Stimulated activated CD4-positive, alpha-beta T cell treated with anti-CD3 and anti-CD28 coated beads, Interleukin-2, amount 100 ng/mL, for 24 hours (primary cell): ENCODE measurements at regions not wholly inside any gene's neighbourhood (a gene's known extent, or its start where the extent isn't known, plus 50 kb on each side); places are given as distances from the start of the nearest gene placed in this dataset.

Experiments
- DNase-seq, 2 donors: peaks; one replicate each; pipeline ENCODE4 v3.0.0-alpha.2; 2020

GRCh38 chr13:22569811-22570210 is 611.0 kb upstream of the SGCG start:
- DNase-seq: no peak

DNA sequence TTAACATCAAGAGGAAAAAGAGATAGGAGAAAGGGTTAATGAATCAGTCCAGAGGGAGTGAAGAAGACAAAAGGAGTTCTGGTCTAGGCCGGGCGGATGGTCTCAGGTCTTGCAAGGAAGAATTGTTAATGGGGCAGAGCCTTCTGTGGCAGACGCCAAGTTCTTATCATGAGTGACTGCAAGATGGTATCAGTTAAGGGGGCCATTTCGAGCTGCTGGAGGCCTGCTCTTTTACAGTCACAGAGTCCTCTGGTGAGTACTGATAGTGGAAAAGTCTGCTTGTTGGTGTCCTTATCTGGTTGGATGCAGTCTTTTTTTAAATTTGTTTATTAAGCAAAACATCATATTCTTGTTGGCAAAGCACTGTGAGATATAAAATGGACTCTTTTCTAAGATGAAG is 590.9 kb upstream of the SGCG start:
- DNase-seq: no peak

DNA sequence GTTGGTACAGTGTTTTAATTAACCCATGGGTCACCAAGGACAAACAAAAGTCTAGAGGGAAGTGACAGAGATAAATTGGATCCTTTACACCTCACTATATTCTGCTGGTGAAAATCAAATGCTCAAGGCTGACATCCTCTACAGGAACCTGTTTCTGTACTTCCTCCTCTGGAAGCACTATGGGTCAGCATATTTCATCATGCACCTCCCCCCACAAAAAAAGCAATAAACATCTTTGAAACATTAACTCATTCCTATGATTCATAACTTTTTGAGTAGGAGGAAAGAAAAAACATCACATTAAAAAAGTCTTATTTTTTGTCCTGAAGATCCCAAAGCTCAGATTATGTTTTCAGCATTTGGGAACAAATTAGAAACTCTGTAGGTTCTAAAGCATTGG is 588.3 kb upstream of the SGCG start:
- DNase-seq: no peak

DNA sequence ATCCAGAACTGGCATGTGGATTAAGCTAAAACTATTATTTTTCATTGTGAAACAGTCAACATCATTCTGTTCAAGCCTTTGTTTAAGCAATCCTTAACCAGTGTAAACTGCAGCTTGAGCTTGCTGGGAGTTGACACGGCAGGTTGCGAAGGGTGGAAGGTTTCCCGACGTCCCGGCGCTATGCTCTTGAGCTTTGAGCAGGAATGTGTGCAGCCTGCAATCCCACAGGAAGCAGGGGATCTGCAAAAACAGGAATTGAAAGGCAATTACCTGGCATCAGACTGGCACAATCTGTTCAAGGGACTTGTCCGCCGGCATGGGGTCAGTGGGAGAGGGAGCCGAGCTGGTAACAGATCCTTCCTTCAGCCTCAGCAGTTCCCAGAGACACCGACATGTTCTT is 586.7 kb upstream of the SGCG start:
- no peak for DNase-seq

- DNase-seq: no peak
Measured at GRCh38 chr13:22596171-22596863, 584.5 kb upstream of the SGCG start.

DNA sequence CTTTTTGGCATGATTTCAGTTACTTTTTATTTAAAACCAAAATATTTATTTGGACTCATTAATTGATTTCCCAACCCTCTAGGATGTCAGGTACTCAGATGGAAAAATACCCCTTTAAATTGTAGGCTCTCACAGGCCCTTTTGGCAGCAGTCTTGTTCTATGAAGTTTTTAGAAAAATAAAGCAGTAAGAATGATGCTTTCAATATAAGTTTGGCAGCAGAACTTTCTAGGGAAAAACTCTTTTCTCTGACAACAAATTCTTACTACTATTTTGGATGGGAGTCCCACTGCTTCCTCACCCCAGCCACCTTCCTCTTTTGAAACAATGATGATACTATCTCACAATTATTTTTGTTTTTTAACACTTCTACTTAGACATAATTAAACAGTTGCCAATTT is 581.6 kb upstream of the SGCG start:
- no peak for DNase-seq

GRCh38 chr13:22618002-22618401 is 562.8 kb upstream of the SGCG start:
- no peak for DNase-seq

DNA sequence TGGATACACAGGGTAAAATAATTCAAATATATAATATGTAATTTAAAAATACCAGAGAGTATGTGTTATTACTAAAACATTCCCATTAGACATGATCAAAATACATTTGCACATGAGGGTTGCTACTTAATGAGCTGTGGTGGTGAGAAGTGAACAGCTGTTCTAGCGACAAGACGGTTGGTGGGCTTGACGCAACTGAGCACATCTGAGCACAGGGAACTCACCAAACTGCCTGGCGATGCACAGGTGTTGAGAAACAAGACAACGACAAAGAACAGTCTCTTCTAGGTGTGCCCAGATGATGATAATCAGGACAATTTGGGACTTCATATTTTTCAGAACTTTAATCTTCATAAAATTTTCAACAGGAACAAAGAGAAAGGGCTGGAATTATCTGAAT is 555.1 kb upstream of the SGCG start:
- no peak for DNase-seq

DNA sequence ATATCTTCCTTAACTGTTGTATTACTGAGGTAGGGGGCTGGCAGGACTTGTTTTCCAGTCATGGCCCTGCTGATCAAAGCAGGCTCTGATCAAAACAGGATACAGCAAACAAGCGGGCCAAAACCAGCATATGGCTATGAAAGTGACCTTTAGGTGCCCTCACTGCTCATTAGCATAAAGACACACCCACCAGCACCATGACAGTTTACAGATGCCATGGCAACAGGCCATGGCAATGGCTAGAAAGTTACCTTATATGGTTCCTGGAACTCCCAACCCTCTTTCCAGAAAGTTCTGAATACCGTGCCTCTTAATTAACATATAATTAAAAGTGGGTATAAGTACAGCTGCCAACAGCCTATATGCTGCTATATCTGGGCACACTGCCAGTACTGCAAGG is 551.4 kb upstream of the SGCG start:
- DNase-seq: no peak

DNA sequence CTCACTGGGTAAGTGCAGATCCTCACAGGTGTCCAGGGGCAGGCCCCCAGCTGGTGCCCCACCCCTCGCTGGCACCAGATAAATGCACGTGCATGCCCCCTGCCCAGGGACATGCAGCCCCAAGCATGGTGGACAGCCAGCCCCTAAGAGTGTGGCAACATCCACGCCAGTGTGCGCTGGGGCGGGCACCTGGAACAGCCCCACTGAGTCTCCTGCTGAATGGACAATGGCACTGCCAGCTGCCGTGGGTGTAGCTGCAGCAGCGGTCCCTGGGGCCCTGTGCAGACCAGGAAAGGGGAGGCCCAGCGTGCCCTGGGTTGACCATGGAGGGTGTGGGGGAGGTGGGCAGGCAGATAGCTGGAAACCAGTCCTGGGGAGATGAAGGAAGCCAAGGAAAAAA is 538.7 kb upstream of the SGCG start:
- DNase-seq: no peak

GRCh38 chr13:22644941-22645340 is 535.8 kb upstream of the SGCG start:
- DNase-seq: no peak

DNA sequence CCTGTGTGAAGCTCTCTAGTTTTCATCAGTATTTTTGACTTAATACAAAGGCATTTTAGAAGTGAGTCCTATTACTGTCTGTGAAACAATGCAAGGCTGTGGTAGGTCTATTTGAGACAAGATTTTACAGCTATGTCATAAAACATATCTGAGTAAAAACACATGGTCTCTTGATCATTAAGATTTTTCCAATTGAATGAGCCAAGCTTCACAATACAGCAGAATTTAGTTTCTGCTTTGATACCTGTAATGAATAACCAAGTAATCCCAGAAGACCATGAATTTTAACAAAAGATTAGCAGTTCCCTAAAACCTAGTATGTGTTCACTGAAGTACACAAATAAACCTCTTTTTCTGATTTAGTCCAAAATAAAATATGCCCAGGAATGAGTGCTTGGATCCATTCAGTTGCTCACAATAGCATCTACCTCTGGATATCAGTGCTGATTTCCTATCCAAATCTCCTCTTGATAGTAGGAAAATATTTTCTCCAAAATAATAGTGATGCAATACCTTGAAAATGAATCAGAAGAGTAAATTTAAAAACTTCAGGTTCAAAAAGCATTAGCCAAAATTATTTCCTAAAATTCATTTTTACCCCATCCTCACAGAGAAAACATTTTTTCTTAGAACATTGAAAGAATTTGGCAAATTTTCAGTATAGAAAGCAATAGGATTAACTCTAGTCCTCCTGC is 533.5 kb upstream of the SGCG start:
- DNase-seq: no peak

GRCh38 chr13:22648320-22648801 is 532.4 kb upstream of the SGCG start:
- no peak for DNase-seq

DNA sequence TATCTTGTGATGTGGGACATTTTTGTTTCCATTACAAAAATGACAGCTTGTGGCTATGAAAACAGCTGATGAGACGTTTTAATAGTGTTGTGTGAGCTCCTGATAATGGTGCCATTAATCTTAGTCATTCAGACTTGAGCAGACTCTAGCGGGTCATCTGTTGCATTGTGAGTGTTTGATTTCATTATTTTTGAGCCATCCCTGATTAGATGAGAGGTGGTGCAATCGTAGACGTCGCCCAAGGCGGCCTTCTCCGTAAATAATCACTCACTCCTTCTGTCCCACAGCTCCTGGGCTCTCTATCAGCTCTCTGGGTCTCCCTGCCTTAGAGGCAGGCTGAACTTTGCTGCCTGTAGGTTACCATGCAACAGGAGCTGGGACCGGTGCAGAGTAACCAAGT is 528.0 kb upstream of the SGCG start:
- DNase-seq: no peak

GRCh38 chr13:22653866-22654265 is 526.9 kb upstream of the SGCG start:
- DNase-seq: no peak

DNA sequence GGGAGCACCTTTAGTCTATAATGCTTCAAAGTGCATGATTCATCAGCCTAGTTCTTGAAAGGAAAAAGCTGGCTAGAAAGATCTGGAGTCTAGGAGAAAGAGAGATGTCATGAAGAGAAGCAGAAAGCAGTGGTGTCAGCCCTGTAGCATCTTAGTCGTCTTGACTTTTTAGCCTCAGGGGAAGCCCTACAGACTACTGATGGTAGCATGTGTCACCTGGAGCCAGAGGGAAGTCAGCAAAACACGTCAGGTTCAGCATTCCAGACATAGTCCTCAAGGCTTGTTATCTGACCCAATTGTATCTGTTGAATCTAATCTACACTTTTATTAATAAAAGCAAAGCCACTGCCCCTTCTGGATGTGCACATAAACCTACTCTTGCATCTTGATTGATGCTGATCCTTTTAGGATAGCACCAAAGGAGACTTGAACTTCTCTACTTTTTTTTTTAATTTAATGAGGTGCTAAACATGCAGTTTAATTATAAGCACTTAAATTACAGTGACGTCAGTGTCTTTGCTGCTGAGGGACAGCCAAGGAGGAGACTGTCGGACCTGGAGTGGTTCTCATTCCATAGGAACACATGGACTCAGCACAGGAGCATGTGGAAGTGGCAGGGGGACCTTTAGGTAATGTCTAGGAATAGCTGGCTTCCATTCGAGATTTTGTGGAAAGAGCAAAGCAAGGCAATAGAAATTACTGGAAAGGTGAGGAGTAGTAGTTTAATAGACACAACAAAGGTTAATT is 525.5 kb upstream of the SGCG start:
- DNase-seq: no peak

GRCh38 chr13:22662771-22663170 is 518.0 kb upstream of the SGCG start:
- no peak for DNase-seq

DNA sequence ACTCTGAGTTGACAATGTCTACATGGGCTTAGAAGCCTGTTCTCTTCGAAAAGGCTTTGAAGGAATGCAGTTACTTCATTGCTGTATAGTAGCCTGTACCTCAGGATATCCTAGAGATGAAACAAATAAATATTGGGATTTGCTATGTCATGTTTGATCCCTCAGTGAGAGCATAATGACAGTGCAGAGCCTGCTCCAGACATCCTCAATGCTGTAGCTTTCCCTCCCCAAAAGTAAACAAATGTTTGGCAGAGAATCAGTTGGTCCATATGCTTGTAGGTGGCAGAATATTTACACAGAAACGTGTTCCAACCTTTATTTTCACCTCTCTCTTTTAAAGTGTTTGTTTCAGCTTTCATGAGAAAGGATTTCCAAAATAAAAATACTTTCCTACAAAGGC is 515.3 kb upstream of the SGCG start:
- no peak for DNase-seq

GRCh38 chr13:22690756-22691155 is 490.0 kb upstream of the SGCG start:
- no peak for DNase-seq

GRCh38 chr13:22693691-22694090 is 487.1 kb upstream of the SGCG start:
- no peak for DNase-seq

DNA sequence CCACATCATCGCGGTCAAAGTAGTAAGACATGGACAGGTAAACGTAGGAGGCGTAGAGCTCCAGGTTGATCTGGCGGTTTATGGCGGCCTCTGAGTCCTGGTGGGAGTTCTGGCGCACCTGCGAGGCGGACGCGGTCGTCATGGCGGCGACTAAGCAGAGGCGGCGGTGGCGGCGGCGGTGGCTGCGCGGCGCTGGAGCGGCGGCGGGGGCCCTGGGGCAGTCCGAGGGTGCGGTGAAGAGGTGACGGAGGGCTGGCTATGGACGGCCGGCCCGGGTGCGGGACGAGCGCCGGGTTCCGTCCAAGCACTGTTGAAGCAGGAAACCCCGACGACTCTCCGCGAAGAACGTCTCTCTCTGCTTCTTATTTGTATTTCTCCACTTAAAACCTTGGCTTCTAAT is 484.3 kb upstream of the SGCG start:
- no peak for DNase-seq

DNA sequence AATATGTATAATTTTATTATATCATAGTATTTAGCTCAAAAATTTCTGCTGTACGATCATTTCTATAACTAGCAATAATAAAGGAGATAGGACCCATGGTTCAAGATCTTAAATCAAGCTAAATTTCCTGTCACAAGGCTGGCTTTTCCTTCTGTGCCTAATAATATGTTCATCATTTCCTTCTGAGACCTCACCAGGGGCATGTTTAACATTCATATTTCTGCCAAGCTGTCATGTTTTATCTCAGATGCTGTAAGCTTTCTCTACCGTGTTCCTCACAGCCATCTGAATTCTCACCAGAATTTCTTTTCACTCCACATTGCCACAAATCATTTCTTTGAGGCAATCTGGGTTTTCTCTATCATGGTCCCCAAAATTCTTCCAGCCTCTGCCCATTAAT is 482.3 kb upstream of the SGCG start:
- DNase-seq: no peak

GRCh38 chr13:22700246-22700887 is 480.4 kb upstream of the SGCG start:
- no peak for DNase-seq
